ENCODE measurements at regions not wholly inside any gene's neighbourhood (a gene's known extent, or its start where the extent isn't known, plus 50 kb on each side); places are given as distances from the start of the nearest gene placed in this dataset.
A peak's percentile ranks its signal among the peaks of the same experiment; 100 is the strongest.

GRCh38 chr14:101064718-101065117 lies 161.2 kb upstream of the RTL1 start:
- H3K4me1 ChIP-seq, result no peaks in the 10 kb centered on the region
- H3K4me3 ChIP-seq, result no peak overlapping the region
- no peaks in the 10 kb centered on the region for H3K9me3 ChIP-seq
- H3K27me3 ChIP-seq, result no peaks in the 10 kb centered on the region
- peak in 1 of 3 donors; percentile 16 for DNase-seq
- TF ChIP-seq POLR2A (IDR thresholded peaks at IDR 0.05), result no peak
- no peak for TF ChIP-seq CTCF (IDR thresholded peaks at IDR 0.05)
- H3K27ac ChIP-seq, result no peak overlapping the region
- H3K36me3 ChIP-seq, result no peaks in the 10 kb centered on the region

GRCh38 chr14:101065246-101065645 lies 161.7 kb upstream of the RTL1 start:
- H3K27me3 ChIP-seq, result no peaks in the 10 kb centered on the region
- H3K4me1 ChIP-seq, result no peaks in the 10 kb centered on the region
- H3K9me3 ChIP-seq, result no peaks in the 10 kb centered on the region
- DNase-seq, result peak in 2 of 3 donors; percentile 3 to 34
- no peaks in the 10 kb centered on the region for H3K36me3 ChIP-seq
- no peak overlapping the region for H3K4me3 ChIP-seq
- TF ChIP-seq POLR2A (IDR thresholded peaks at IDR 0.05) (no peak), CTCF (IDR thresholded peaks at IDR 0.05) (no peak)
- H3K27ac ChIP-seq, result no peak overlapping the region

- H3K27me3 ChIP-seq, result no peaks in the 10 kb centered on the region
- H3K36me3 ChIP-seq, result no peaks in the 10 kb centered on the region
Observed at GRCh38 chr14:101065696-101066694, 162.5 kb upstream of the RTL1 start.

GRCh38 chr14:101066826-101067510 lies 163.4 kb upstream of the RTL1 start:
- H3K4me1 ChIP-seq, result no peaks in the 10 kb centered on the region
- no peaks in the 10 kb centered on the region for H3K27me3 ChIP-seq
- no peaks in the 10 kb centered on the region for H3K36me3 ChIP-seq
- no peak overlapping the region for H3K4me3 ChIP-seq
- H3K9me3 ChIP-seq, result no peaks in the 10 kb centered on the region
- peak in 2 of 3 donors; percentile 19 to 28 for DNase-seq
- TF ChIP-seq CTCF (IDR thresholded peaks at IDR 0.05) (no peak), POLR2A (IDR thresholded peaks at IDR 0.05) (no peak)
- H3K27ac ChIP-seq, result no peak overlapping the region

More at GRCh38 chr14:101065696-101066694, 162.5 kb upstream of the RTL1 start:
- no peak overlapping the region for H3K4me3 ChIP-seq
- no peak overlapping the region for H3K27ac ChIP-seq
- no peaks in the 10 kb centered on the region for H3K4me1 ChIP-seq
- no peak for TF ChIP-seq POLR2A (IDR thresholded peaks at IDR 0.05)
- TF ChIP-seq CTCF (IDR thresholded peaks at IDR 0.05), result no peak
- no peaks in the 10 kb centered on the region for H3K9me3 ChIP-seq
- DNase-seq, result peak in 2 of 3 donors; percentile 19 to 26

- Histone ChIP-seq H3K4me3 (no peak overlapping the region), H3K36me3 (no peaks in the 10 kb centered on the region), H3K27me3 (no peaks in the 10 kb centered on the region), H3K27ac (no peak overlapping the region), H3K9me3 (no peaks in the 10 kb centered on the region), H3K4me1 (no peaks in the 10 kb centered on the region)
- TF ChIP-seq POLR2A (IDR thresholded peaks at IDR 0.05) (no peak), CTCF (IDR thresholded peaks at IDR 0.05) (no peak)
- DNase-seq, result peak; percentile 10 to 38 (median 29)
Observed at GRCh38 chr14:101068313-101069227, 165.0 kb upstream of the RTL1 start.
